Activated CD8-positive, alpha-beta memory T cell treated with anti-CD3 and anti-CD28 coated beads, Interleukin-2, amount 10 ng/mL, durations not matched to agents 7 days and 5 days (primary cell): ENCODE measurements at regions not wholly inside any gene's neighbourhood (a gene's known extent, or its start where the extent isn't known, plus 50 kb on each side); places are given as distances from the start of the nearest gene placed in this dataset.
"Not testable (repeated sequence)": the region's sequence is repeated elsewhere in the genome, so short reads cannot be mapped to it uniquely, and the experiment has no call there.

Experiments
- ATAC-seq: fragments of 150-1000 bp; cut with Tn5 transposase; one replicate; pipeline ENCODE4 v1.10.0; 2021; ENCODE audit warnings: moderate library complexity
- CTCF ChIA-PET: fragments of 350-600 bp; sonication (Branson Sonifier 250); formaldehyde crosslinking; loops from one replicate; lab custom pipeline; 2021; ENCODE audit warnings: antibody characterized with exemption; lab: Charles Lee
- DNase-seq: peaks from one replicate; pipeline ENCODE4 v3.0.0-alpha.2; 2020
- H3K27ac Mint-ChIP-seq: one replicate; pipeline ENCODE4 v1.8.0; 2021; ENCODE audit warnings: mild to moderate bottlenecking, mixed read lengths
- H3K27me3 Mint-ChIP-seq: one replicate; pipeline ENCODE4 v1.8.0; 2021; ENCODE audit warnings: mixed read lengths
- H3K36me3 Mint-ChIP-seq: one replicate; pipeline ENCODE4 v1.8.0; 2021; ENCODE audit warnings: mild to moderate bottlenecking, mixed read lengths
- H3K4me1 Mint-ChIP-seq: one replicate; pipeline ENCODE4 v1.8.0; 2021; ENCODE audit warnings: mixed read lengths
- H3K4me3 Mint-ChIP-seq: one replicate; pipeline ENCODE4 v1.8.0; 2021; ENCODE audit warnings: mild to moderate bottlenecking, moderate library complexity, mixed read lengths
- H3K9me3 Mint-ChIP-seq: one replicate; pipeline ENCODE4 v1.8.0; 2022; ENCODE audit warnings: low read depth, mixed read lengths

DNA sequence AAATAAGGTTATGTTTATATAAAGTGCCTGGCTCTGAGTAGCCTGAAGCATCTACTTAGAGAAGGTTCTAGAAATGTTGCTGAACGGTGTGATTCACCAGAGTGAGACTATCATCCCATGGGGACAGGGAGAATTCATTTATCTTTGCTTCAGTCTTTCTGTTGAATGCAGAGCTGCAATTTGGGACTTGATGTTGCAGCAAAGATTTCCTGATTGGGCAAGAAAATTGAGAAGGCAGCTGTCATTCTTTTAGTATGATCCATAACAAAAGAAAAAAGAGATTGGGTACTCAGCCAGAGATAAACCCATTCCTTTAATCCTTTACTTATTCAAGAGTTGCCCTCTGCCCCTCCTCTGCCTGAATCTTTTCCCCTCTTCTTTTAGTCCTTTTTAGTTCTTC is 456.3 kb upstream of the WWC1 start:
- no peak overlapping the region for H3K27ac Mint-ChIP-seq
- H3K36me3 Mint-ChIP-seq: no peaks in the 10 kb centered on the region
- H3K27me3 Mint-ChIP-seq: no peaks in the 10 kb centered on the region
- H3K4me3 Mint-ChIP-seq: no peak overlapping the region
- no peak for DNase-seq
- CTCF ChIA-PET: no interaction called here
- no peaks in the 10 kb centered on the region for H3K4me1 Mint-ChIP-seq
- no peak for ATAC-seq
- no peaks in the 10 kb centered on the region for H3K9me3 Mint-ChIP-seq

DNA sequence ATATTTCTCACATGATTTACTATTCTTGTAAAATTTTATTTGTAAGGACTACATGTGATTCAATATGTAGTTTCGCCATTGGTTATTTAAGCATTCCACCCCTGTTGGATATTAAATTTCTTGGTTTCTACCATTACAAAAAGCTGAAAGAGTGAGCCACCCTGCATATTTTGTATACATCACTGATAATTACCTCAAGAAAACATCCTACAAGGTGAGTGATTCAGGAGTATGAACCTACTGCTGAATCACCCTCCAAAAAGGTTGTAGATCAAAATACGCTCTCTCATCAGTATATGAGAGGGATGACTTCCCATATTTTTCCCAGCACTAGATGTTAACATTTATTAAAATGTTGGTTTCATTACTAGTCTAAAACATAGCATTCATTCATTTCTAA is 454.3 kb upstream of the WWC1 start:
- DNase-seq (no peak), ATAC-seq (no peak)
- CTCF ChIA-PET: no interaction called here
- Mint-ChIP-seq H3K4me1 (no peaks in the 10 kb centered on the region), H3K4me3 (no peak overlapping the region), H3K27me3 (no peaks in the 10 kb centered on the region), H3K36me3 (no peaks in the 10 kb centered on the region), H3K9me3 (no peaks in the 10 kb centered on the region), H3K27ac (no peak overlapping the region)

DNA sequence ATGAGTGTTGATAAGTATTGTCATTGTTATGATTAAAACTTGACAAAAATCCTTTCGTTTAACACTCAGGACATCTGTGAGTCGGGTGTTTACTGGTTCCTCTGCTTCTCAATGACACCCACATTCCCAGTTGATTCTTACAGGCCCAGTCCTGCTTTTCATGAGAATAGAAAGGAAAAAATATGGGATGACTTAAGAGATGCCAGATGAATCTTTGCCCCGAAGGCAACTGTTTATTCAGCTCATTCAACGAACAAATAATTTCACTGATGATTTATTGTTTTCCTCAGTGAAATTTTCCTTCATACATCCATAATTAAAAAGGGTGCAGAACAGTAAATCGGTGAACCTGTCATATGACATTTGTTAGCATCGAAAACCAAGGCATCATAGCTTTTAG is 452.4 kb upstream of the WWC1 start:
- Mint-ChIP-seq H3K27ac (no peak overlapping the region), H3K36me3 (no peaks in the 10 kb centered on the region), H3K4me3 (no peak overlapping the region), H3K4me1 (no peaks in the 10 kb centered on the region), H3K27me3 (no peaks in the 10 kb centered on the region), H3K9me3 (peaks cover 3% of the 10 kb centered on the region)
- no peak for ATAC-seq
- CTCF ChIA-PET: no interaction called here
- DNase-seq: no peak

DNA sequence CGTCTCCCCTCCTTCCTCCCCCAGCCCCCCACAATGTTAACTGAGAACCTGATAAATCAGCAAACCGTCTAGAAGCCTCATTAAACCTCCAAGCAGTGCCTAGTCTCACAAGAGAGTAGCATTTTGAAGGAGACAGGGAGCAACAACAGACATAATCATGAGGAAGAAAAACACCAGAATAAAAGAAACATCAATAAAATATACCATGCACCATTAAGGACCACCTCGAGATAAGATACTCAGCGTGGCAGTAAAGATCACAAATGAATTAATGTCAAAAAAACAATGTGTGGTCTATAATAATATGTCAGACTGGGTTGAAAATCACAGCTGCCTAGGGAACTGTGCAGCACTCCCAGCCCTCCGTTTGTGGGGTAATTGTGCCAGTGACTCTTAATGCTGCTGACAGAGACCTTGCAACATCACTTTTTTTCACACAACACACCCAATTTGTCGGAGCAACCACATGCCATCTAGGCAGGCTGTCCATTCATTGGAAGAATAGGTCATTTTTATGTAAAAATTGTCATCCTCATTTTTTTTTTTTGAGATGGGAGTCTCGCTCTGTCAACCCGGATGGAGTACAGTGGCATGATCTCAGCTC is 450.8 kb upstream of the WWC1 start:
- Mint-ChIP-seq H3K9me3 (peaks cover 3% of the 10 kb centered on the region), H3K36me3 (no peaks in the 10 kb centered on the region), H3K27me3 (no peaks in the 10 kb centered on the region), H3K4me3 (no peak overlapping the region), H3K4me1 (no peaks in the 10 kb centered on the region), H3K27ac (no peak overlapping the region)
- DNase-seq (no peak), ATAC-seq (no peak)
- CTCF ChIA-PET: no interaction called here

DNA sequence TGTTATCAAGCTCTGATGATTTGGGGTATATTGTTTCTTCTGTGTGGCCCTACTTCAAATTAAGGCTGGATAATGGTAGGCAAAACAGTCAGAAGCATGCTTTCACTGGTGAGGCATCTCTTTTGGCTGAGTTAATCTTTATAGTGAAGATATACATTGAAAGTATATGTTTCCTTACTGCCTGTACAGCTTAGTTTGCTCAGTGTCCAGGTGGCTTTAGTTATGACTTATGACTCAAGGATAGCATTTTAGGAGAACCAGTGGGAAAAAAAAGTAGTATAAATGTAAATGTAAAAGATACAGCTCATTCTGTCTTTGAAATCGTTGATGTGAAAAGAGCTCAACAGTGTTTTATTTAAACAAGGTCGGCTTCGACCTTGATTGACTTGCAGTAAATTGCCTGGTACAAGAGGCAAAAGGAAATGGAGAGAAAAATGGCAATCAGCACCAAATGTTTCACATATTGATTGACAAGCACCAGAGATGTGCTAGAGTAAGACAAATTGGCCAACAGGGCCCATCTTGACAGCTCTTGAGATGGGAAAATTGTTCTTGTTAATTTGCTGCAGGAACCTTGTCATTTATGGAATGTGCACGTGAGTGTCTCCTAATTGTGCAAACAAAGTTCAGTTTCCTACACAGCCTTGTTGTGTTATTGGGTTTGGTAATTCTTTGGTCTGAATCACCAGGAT is 447.4 kb upstream of the WWC1 start:
- CTCF ChIA-PET: no interaction called here
- H3K4me1 Mint-ChIP-seq: no peaks in the 10 kb centered on the region
- H3K4me3 Mint-ChIP-seq: no peak overlapping the region
- H3K27me3 Mint-ChIP-seq: no peaks in the 10 kb centered on the region
- H3K27ac Mint-ChIP-seq: no peak overlapping the region
- no peak for ATAC-seq
- H3K9me3 Mint-ChIP-seq: peaks cover 3% of the 10 kb centered on the region
- DNase-seq: no peak
- no peaks in the 10 kb centered on the region for H3K36me3 Mint-ChIP-seq

DNA sequence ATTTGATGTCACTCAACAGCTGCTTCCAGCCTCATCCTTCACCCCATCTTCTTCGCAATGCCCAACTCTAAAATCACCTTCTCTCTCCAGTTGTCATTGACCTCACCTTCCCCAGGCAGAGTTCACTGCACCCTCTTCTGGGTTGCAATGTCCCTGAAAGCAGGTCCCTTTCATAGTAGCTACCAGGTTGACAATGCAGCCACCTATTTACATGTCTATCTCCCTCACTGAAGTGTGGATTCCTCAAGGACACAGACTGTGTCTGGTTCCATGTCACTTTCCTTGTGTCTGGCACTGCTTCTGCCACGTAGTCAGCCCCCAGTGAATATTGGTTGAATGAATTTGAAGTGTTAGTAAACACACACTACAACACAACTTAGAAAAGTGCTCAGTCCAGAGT is 445.5 kb upstream of the WWC1 start:
- Mint-ChIP-seq H3K27ac (no peak overlapping the region), H3K36me3 (no peaks in the 10 kb centered on the region), H3K27me3 (no peaks in the 10 kb centered on the region), H3K4me1 (no peaks in the 10 kb centered on the region), H3K4me3 (no peak overlapping the region), H3K9me3 (peaks cover 3% of the 10 kb centered on the region)
- CTCF ChIA-PET: no interaction called here
- ATAC-seq (no peak), DNase-seq (no peak)

DNA sequence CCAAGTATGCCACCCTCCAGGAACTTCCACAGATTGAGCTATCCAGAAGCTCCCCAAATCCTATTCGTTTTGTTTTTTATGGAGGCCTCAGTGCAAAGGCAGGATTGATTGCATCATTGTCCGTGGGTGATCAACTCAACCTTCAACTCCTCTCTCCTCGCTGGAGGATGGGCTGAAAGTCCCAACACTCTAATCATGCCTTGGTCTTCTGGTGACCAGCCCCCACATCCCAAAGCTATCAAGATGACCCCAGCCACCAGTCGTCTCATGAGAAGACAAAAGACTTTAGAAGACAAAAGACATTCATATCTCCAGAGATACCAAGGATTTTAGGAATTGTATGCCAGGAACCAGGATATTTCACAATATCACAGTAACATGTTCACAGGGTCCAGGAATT is 441.6 kb upstream of the WWC1 start:
- ATAC-seq: no peak
- Mint-ChIP-seq H3K9me3 (no peaks in the 10 kb centered on the region), H3K4me3 (no peak overlapping the region)

DNA sequence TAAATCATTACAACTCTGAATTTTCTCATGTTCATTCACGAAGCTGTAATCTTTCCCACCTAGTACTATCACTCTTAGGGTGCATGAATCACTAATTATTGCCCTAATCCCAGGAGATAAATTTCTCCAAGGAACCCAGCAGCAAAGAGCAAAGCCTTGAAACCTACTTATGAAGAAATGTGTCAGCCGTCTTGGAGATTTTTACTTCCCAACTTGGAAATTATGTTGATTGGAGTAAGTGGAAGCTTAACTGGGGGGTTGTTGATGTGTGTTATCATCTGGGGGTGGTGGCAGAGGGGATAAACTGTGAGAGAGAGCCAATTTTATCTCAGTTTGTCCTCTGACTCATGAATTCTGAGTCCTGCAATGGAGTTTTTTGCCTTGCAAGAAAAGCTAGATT is 440.5 kb upstream of the WWC1 start:
- ATAC-seq (no peak), DNase-seq (no peak)
- CTCF ChIA-PET: no interaction called here
- Mint-ChIP-seq H3K27ac (no peak overlapping the region), H3K9me3 (no peaks in the 10 kb centered on the region), H3K4me1 (no peaks in the 10 kb centered on the region), H3K36me3 (no peaks in the 10 kb centered on the region), H3K4me3 (no peak overlapping the region), H3K27me3 (no peaks in the 10 kb centered on the region)

More for the DNA sequence above, 441.6 kb upstream of the WWC1 start:
- H3K36me3 Mint-ChIP-seq: no peaks in the 10 kb centered on the region
- no peaks in the 10 kb centered on the region for H3K27me3 Mint-ChIP-seq
- H3K4me1 Mint-ChIP-seq: no peaks in the 10 kb centered on the region
- H3K27ac Mint-ChIP-seq: no peak overlapping the region
- DNase-seq: no peak
- CTCF ChIA-PET: no interaction called here

DNA sequence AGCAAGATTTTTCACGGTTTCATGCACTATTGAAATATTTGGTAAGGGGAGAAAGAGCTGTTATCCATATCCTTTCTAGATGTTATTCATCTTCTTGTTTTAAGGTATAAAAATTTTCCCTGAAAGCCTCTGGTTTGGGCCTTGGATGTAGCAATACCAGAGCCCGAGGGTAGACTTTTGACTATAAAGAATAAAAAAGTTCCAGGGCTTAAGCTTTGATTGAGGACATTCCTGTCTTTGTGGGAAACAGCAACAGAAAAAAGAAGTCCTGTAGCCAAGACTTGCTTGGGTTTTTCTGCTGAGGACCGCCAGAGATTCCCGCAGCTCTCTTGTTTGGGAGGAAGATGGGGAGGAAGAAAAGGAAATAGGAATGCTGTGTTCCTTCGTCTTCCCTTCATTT is 440.0 kb upstream of the WWC1 start:
- Mint-ChIP-seq H3K27me3 (no peaks in the 10 kb centered on the region), H3K4me3 (no peak overlapping the region), H3K36me3 (no peaks in the 10 kb centered on the region), H3K9me3 (no peaks in the 10 kb centered on the region), H3K27ac (no peak overlapping the region), H3K4me1 (no peaks in the 10 kb centered on the region)
- DNase-seq (no peak), ATAC-seq (no peak)
- CTCF ChIA-PET: no interaction called here

DNA sequence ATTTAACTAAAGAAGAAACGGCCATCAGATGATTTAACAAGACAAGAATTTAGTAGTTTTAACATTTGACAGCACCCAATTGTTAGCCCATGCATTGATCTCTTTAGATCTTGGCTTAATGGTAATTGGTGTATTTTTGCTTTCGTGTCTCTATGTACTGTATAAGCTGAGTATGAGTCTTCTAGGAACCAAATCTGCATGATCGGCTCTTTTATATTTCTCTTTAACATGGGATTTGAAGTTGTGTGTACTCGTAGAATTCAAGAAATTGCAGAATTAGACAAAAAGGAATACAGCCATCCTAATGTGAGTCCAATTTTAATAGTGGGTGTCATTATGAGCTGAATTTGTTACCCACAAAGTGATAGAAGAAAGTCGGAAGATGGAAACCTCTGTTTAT is 438.9 kb upstream of the WWC1 start:
- no peak for DNase-seq
- ATAC-seq: no peak
- Mint-ChIP-seq H3K27me3 (no peaks in the 10 kb centered on the region), H3K4me1 (no peaks in the 10 kb centered on the region), H3K27ac (no peak overlapping the region), H3K36me3 (no peaks in the 10 kb centered on the region), H3K9me3 (no peaks in the 10 kb centered on the region), H3K4me3 (no peak overlapping the region)
- CTCF ChIA-PET: no interaction called here

DNA sequence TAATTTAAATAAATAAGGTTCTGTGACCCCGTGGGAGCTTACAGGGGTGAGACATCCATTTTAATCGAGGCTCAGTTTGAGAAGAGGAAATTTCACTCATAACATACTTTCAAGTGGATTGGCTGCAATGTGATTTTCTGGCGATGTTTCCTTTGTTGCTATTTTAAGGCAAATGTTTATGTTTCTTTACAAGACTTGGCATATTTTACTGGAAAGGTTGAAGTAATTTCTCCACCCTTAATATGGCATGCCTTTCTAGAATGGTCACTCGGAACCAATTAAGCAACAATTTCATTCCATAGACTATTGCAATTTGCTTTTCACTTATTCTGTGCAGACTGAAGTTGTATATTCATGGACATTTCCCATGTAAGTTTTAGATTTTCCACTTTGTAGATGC is 438.0 kb upstream of the WWC1 start:
- Mint-ChIP-seq H3K27me3 (no peaks in the 10 kb centered on the region), H3K4me3 (no peak overlapping the region), H3K9me3 (no peaks in the 10 kb centered on the region)

DNA sequence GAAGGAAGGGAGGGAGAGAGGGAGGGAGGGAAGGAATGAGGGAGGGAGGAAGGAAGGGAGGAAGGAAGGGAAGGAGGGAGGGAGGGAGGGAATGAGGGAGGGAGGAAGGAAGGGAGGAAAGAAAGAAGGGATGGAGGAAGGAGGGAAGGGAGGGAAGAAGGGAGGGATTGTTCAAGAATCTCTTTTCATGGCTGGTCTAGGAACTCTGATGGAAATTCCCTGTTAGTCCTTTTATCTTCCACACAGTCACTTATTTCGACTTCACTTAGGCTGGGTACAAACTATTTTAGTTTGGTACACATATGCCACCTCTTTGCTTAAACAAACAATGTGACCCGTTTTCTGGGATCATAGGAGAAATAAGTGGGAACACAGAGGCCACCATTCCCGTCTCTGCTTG is 435.6 kb upstream of the WWC1 start:
- H3K27me3 Mint-ChIP-seq: no peaks in the 10 kb centered on the region
- H3K27ac Mint-ChIP-seq: no peak overlapping the region
- peaks cover 1% of the 10 kb centered on the region for H3K36me3 Mint-ChIP-seq
- no peaks in the 10 kb centered on the region for H3K9me3 Mint-ChIP-seq
- CTCF ChIA-PET: no interaction called here
- no peak overlapping the region for H3K4me3 Mint-ChIP-seq
- DNase-seq (no peak), ATAC-seq (no peak)
- no peaks in the 10 kb centered on the region for H3K4me1 Mint-ChIP-seq

More for the DNA sequence above, 438.0 kb upstream of the WWC1 start:
- DNase-seq (no peak), ATAC-seq (no peak)
- Mint-ChIP-seq H3K27ac (no peak overlapping the region), H3K4me1 (no peaks in the 10 kb centered on the region), H3K36me3 (peaks cover 1% of the 10 kb centered on the region)
- CTCF ChIA-PET: no interaction called here

DNA sequence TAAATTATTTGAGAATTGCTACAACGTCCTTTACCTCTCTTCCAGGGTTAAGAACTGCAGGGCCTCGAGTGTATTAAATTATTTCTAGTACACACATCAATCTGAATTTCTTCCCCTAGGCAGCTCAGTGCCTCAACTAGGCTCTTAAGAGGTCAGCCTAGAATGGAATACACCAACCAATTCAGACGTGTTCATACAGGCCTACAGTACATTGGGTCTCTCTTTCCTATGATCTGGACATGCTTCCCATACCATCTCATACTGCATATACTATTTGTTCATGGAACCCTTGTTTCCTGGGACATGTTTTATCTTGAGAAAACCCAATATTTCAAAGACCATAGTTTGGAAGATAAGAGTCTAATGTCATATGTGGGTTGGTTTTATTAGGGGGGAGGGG is 434.1 kb upstream of the WWC1 start:
- Mint-ChIP-seq H3K36me3 (peaks cover 1% of the 10 kb centered on the region), H3K4me3 (no peak overlapping the region), H3K27me3 (no peaks in the 10 kb centered on the region), H3K4me1 (no peaks in the 10 kb centered on the region), H3K27ac (no peak overlapping the region), H3K9me3 (no peaks in the 10 kb centered on the region)
- DNase-seq (no peak), ATAC-seq (no peak)
- CTCF ChIA-PET: no interaction called here

DNA sequence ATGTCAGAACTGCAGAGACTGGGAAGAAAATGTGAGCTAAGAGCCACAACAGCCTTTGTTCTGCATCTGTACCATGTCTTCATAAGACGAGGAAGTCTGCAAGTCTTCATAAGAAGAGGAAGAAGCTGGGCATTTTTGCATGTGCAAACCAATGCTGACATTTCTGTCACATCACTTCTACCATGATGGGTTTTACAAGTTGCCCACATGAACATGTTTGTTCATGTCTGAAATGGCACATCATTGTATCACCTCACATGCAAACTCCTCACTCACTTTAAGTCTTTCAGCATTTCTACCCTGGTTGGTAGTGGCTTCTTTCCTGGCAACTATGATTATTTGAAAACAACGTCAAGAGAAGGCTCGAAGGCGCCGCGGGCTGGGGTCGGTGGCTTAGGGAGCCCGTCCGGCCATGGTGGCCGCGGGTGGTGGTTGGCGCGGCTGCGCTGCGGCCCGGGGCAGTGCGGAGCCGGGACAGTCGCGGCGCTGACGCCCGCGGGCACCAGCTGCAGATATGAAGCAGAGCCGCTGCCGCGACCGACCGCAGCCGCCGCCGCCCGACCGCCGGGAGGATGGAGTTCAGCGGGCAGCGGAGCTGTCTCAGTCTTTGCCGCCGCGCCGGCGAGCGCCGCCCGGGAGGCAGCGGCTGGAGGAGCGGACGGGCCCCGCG is 433.1 kb upstream of the WWC1 start:
- ATAC-seq, H3K27ac Mint-ChIP-seq, CTCF ChIA-PET, H3K9me3 Mint-ChIP-seq, H3K4me3 Mint-ChIP-seq, H3K27me3 Mint-ChIP-seq, H3K4me1 Mint-ChIP-seq, DNase-seq, H3K36me3 Mint-ChIP-seq: not testable (repeated sequence)
